ENCODE measurements at regions not wholly inside any gene's neighbourhood (a gene's known extent, or its start where the extent isn't known, plus 50 kb on each side); places are given as distances from the start of the nearest gene placed in this dataset.

DNA sequence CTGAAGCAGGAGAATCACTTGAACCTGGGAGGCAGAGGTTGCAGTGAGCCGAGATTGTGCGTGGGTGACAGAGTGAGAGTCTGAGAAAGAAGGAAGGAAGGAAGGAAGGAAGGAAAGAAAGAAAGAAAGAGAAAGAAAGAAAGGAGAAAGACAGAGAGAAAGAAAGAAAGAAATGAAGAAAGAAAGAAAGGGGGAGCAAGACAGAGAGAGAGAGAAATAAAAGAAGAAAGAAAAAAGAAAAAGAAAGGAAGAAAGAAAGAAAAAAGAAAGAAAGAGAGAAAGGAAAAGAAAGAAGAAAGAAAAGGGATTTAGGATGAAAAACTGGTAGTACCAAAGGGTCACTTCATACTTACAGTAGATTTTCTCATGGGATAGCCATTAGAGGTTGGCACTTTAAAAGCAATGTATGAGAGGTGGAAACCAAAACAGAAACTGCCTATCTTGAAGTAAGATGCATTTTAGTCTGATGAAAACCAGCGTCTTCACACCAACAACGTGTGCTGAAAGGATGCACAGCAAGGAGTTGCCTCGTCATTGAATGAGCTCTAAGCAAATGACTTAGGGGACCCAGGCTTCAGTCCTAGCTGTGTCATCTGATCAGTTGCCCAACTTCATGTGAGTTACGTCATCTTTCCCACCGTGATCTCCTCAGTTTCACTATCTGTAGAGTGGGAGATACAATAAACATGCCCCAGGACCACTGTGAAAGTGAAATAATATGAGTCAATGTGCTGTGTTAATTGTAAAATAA is 133.9 kb upstream of the NEDD9 start:
- TF ChIP-seq CTCF (IDR thresholded peaks at IDR 0.05) = no peak
- TF ChIP-seq POLR2A (IDR thresholded peaks at IDR 0.05) = no peak

Measured in lower leg skin (tissue), 3 donors.